ENCODE measurements at regions not wholly inside any gene's neighbourhood (a gene's known extent, or its start where the extent isn't known, plus 50 kb on each side); places are given as distances from the start of the nearest gene placed in this dataset.
"Not testable (repeated sequence)": the region's sequence is repeated elsewhere in the genome, so short reads cannot be mapped to it uniquely, and the experiment has no call there.

- not testable (repeated sequence) for DNase-seq (ENCODE audit: low read depth)
These were observed 62.2 kb upstream of the ANKRD55 start for GRCh38 chr5:56295311-56295710.

GRCh38 chr5:56294354-56294753, 61.2 kb upstream of the ANKRD55 start:
- DNase-seq (ENCODE audit: low read depth) = no peak

GRCh38 chr5:56292874-56293273, 59.7 kb upstream of the ANKRD55 start:
- not testable (repeated sequence) for DNase-seq (ENCODE audit: low read depth)

GRCh38 chr5:56291661-56292374, 58.7 kb upstream of the ANKRD55 start:
- DNase-seq (ENCODE audit: low read depth) = no peak

- no peak for DNase-seq (ENCODE audit: low read depth)
These were observed 58.0 kb upstream of the ANKRD55 start for GRCh38 chr5:56291079-56291643.

- DNase-seq (ENCODE audit: low read depth) = no peak
These were observed 57.4 kb upstream of the ANKRD55 start for GRCh38 chr5:56290378-56291078.

- no peak for DNase-seq (ENCODE audit: low read depth)
These were observed 56.5 kb upstream of the ANKRD55 start for GRCh38 chr5:56289602-56289987.

GRCh38 chr5:56288873-56289601, 55.9 kb upstream of the ANKRD55 start:
- no peak for DNase-seq (ENCODE audit: low read depth)

GRCh38 chr5:56286015-56286884, 53.1 kb upstream of the ANKRD55 start:
- DNase-seq (ENCODE audit: low read depth) = no peak

- DNase-seq (ENCODE audit: low read depth) = no peak
These were observed 49.8 kb upstream of the ANKRD55 start for GRCh38 chr5:56282951-56283350.
